HS-5 (cell line): ENCODE measurements at regions not wholly inside any gene's neighbourhood (a gene's known extent, or its start where the extent isn't known, plus 50 kb on each side); places are given as distances from the start of the nearest gene placed in this dataset.

ENCODE experiments used
- DNase-seq: peaks from one replicate; pipeline ENCODE4 v3.0.0-alpha.2; 2012; ENCODE audit warnings: low read depth

DNA sequence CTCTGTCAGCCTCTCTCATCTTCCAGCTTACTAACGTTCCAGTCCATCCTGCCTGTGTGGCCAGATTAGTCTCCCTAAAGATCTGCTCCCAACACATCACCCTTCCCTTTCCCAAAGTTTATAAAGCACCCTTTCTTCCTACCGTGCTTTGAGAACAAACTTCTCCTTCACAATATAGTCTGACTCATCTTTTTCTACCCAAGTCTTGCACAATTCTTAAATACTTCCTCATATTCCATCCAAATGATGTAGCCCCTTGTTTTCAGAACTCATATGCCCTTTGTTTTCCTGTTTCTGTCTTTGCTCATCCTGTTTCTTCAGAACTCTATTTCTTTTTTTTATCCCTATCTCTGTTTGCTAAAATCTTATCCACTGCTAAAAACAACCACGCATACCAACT lies 326.8 kb downstream of the MFSD1 start:
- peak; percentile 52 for DNase-seq

GRCh38 chr3:159130108-159130507 lies 328.3 kb downstream of the MFSD1 start:
- no peak for DNase-seq

GRCh38 chr3:159131376-159131775 lies 329.5 kb downstream of the MFSD1 start:
- no peak for DNase-seq

DNA sequence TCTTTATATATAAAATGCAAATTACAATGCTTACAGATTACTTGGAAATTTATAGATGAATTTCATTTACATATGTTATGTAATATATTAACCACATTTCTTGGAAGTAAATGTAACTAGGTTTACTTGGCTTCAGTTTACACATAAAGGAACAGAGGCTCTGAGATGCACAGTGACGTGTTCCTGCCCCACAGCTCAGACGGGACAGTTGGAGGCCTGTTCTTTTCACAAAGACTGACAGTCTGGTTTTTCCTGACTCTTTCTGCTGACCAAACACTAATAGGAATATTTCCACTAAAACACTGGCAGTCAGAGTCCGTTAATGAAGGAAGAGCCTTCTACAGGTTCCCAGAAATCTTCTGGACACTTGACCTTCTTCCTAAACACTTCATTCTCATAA lies 336.1 kb downstream of the MFSD1 start:
- no peak for DNase-seq

DNA sequence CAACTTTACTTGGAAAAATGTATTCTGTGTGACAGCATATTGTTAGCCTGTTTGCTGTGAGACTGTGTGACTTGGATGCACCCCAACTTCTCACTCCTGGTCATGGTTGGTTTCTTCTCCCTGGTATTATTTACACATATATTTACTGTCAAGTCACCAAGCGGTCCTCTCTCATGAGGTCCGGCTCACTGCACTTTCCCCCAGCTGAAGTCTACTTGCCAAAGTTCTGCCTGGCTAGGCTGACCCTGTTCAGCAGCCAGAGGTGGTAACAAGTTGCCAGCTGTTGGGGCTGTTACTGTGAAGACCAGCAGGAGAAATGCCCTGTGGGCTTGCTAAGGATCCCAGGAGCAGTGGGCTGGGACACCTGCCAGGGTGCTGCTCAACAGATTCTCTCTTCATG lies 337.5 kb downstream of the MFSD1 start:
- DNase-seq = no peak

- DNase-seq = no peak
These were observed 342.6 kb downstream of the MFSD1 start for GRCh38 chr3:159144472-159144871.

DNA sequence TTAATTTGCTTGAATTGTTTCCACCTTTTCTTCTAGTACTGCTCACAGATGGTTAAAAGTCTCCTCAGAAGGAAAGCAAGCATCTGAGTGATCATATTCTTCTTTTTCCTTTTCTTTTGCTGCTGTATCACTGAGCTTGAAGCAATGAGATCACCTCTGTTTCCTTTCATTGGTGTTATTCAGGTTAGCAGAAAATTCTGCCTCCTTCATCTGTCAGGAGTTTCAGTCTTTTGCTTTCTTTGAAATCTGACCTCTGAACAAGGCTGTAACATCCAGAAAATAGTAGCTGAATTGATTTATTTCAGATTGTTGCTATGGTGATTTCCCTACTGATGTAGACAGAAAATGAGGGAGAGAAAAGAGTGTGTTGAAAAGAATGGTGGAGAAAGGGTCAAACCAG lies 343.0 kb downstream of the MFSD1 start:
- DNase-seq = no peak

DNA sequence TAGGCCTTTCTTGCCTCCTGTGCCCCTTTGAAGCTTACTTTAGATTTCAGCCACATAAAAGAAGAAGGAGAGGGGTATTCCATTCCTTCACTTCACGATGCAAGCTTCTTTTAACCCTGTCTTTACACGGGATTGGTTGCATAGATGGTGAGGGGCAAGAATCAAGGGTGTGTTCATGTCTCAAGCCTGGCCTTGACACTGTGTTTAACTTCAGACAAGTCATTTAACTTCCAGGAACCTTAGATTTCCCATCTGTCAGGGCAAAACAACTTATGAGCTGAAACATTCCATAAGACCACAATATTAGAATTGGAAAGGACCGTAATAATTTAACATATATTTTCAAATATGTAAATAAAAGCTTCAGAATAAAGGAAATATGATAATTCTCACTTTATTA lies 344.5 kb downstream of the MFSD1 start:
- no peak for DNase-seq

- DNase-seq = no peak
These were observed 345.1 kb downstream of the MFSD1 start for GRCh38 chr3:159146856-159147435.

- DNase-seq = no peak
These were observed 346.0 kb downstream of the MFSD1 start for GRCh38 chr3:159147813-159148212.

DNA sequence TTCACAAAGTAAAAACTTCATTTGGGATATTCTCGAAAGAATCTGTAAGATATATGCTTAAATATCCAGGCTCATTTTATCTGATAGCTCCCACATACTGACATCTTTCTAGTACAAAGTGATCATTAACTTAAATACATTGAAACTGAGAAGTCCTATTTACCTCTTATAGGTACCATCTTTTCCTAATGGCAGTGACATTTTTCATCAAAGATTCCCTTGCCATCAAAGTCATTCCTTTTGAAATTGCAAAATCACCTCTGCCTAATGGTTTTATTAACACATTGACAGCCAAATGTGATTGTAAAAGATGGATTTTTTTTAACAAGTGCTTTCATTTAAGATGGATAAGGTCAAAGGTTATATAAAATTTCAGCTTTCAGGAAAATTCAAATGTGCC lies 346.6 kb downstream of the MFSD1 start:
- DNase-seq = no peak

DNA sequence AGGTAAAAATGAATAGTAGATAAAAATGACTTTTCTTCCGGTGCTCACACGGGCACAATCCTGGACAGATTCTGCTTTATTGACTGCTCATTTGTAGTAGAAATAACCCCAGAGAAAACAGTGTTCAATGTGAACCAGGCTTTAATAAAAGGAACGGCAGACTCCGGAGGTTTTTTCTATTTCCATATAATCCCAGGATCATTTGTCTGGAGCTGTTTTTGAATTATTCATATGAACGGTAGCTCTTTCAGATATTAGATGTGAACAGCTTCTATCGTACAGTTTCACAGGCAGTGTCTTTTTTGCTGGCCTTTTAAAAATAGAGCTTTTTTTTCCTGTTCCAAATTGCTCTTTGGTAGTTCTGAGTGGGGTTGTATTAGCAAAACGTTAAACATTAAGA lies 347.3 kb downstream of the MFSD1 start:
- DNase-seq = no peak

GRCh38 chr3:159149633-159150032 lies 347.8 kb downstream of the MFSD1 start:
- no peak for DNase-seq

GRCh38 chr3:159150180-159150579 lies 348.3 kb downstream of the MFSD1 start:
- DNase-seq = no peak

DNA sequence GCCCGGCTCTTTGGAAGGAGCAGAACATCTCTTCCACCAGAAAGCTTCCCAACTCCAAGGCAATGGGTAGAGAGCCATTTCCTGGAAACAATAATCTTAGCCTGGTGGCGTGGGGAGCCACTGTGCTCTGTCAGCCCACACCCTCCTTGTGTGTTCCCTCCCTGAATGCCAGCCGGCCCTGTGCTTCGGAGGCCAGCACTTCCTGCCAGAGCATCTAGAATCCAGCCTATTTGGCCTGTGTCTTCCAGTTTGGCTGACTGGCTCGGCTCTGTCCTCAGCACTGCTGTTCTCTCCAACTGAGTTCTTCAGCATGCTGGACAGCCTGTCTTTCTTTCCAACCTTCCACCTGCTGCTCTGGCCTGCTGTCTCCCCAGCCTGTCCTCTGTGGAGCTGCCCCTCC lies 349.3 kb downstream of the MFSD1 start:
- no peak for DNase-seq

GRCh38 chr3:159157275-159157674 lies 355.4 kb downstream of the MFSD1 start:
- no peak for DNase-seq

DNA sequence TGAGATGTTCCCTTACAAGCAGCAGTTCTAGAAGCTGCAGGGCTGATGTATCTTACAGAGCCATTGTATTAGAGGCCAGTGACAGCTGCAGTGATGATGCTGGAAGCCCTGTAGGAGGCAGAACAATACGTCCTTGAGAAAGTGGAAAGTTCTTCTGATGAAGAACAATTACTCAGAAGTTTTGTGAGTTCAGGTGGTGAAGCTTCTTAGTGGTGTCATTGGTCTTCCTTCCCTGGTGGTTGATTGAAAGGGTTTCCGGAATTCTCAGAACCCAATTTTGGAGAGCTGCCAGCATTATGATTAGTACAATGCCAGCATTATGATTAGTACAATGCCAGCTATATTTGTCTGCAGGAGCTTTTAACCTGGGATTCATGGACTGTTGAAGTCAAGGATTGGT lies 356.4 kb downstream of the MFSD1 start:
- DNase-seq = no peak

GRCh38 chr3:159158801-159159200 lies 356.9 kb downstream of the MFSD1 start:
- no peak for DNase-seq

DNA sequence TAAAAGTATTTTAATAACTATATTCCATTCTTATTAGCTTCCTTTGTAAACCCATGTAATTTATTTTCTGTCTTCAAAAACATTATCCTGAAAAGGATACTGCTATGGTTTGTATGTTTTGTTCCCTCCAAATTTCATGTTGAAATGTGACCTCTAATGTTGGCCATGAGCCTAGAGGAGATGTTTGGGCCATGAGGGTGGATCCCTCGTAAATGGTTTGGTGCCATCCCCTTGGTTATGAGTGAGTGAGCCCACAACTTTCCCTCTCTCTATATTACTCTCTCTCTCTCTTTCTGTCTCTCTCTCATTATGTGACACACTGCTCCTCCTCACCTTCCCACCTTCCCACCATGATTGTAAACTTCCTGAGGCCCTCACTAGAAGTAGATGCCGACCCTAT lies 357.7 kb downstream of the MFSD1 start:
- DNase-seq = no peak

DNA sequence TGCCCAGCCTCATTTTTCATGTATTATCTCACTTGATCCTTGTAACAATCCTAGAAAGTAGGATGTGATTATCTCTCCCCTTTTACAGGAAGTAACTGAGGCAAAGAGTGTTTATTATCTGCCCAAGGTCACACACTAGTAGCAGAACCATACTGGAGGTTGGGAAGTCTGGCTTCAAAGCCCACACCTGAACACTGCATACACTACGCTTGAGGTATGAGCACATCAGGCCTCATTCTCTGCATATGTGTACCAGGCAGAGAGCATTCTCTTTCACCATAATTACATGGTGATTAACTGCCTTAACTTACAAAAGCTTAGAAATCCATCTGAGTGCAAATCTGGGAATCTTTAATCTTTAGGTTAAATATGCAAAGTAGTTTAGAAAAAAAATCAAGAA lies 361.8 kb downstream of the MFSD1 start:
- no peak for DNase-seq

GRCh38 chr3:159165961-159166360 lies 364.1 kb downstream of the MFSD1 start:
- no peak for DNase-seq

- DNase-seq = no peak
These were observed 365.2 kb downstream of the MFSD1 start for GRCh38 chr3:159166899-159167586.

GRCh38 chr3:159168788-159169187 lies 366.9 kb downstream of the MFSD1 start:
- DNase-seq = no peak

- peak; percentile 76 for DNase-seq
These were observed 368.0 kb downstream of the MFSD1 start for GRCh38 chr3:159169828-159170227.
